NCI-H2107 (cell line): ENCODE measurements at regions not wholly inside any gene's neighbourhood (a gene's known extent, or its start where the extent isn't known, plus 50 kb on each side); places are given as distances from the start of the nearest gene placed in this dataset.
A peak's percentile ranks its signal among the peaks of the same experiment; 100 is the strongest.
"Not testable (repeated sequence)": the region's sequence is repeated elsewhere in the genome, so short reads cannot be mapped to it uniquely, and the experiment has no call there.

ENCODE experiments used
- DNase-seq: peaks from one replicate; lab custom pipeline; 2025; lab: John Stamatoyannopoulos, UW

DNA sequence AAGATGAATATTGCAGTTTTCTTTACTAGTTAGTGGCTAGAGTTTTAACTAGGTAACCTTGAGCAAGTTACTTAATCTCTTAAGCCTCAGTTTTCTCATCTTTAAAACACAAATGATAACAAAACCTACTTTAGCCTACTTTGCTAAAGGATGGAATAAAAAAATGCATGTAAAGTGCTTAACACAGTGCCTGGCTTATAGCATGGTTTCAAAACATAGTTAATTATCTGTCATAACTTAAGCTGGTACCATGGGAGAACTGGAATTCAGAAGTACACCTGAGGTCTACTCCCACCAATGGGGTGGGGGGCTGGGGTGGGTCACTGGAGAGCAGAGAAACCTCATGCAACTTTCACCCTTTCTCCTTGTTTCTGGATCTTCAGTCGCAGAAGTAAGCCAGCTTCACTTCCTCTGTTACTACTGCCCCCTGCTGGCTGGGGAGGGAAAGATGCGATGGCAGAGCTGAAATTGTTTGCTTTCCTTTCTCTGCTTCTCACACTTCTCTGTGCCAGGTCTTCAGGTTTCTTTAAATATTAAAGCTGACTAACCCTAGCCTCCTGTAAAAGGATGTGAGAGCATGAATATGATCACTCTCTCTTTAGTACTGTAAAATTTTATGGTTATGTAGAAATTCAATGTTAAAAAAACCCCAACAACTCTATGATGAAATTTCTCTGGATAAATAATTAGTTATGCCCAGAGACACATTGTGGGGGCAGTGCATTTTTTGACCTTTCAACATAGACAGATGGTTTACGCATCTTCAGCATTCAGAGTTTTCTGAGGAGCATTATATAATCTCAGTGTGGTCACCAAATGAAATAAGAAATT, 324.2 kb downstream of the HLX start:
- DNase-seq, result peak; percentile 30

GRCh38 chr1:221204055-221204833, 325.0 kb downstream of the HLX start:
- DNase-seq, result no peak

- DNase-seq, result no peak
Observed at GRCh38 chr1:221206076-221206475, 326.8 kb downstream of the HLX start.

DNA sequence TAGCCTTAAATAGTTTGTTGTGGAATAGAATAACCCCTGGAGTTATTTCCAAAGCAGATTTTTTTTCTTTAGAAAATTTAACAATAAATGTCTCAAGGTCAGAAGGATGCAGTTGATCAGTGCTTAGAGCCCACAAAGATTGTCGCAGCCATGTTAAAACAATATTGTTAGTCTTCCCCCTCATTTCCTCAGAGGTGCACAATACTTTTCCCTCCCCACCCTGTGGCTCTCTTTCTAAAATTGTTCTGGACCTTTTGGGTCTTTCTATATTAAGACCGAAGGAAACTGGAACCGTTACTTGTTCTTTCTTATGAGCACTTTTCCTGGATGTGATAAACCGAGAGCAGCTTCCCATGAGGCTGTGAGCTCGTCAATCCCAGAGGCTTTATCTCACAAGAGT, 333.7 kb downstream of the HLX start:
- DNase-seq, result no peak

DNA sequence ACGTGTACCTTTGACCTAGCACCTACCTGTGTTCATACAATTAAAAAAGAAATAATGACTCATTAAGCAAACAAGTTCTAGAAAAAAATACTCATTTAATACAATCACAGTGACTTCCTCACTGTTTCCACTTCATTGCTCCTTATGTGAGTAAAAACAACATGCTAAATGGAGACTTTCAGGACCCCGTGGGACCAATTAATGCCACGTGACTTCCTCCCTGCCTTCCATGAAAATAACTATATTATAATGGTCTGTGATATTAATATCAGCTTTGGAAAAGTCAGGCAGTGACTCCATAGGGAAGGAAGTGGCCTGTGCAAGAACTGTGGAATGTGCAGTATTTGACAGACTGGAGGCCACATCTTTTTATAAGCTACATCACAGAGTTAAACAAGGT, 337.8 kb downstream of the HLX start:
- DNase-seq, result no peak

GRCh38 chr1:221223281-221223680, 344.0 kb downstream of the HLX start:
- DNase-seq, result no peak

DNA sequence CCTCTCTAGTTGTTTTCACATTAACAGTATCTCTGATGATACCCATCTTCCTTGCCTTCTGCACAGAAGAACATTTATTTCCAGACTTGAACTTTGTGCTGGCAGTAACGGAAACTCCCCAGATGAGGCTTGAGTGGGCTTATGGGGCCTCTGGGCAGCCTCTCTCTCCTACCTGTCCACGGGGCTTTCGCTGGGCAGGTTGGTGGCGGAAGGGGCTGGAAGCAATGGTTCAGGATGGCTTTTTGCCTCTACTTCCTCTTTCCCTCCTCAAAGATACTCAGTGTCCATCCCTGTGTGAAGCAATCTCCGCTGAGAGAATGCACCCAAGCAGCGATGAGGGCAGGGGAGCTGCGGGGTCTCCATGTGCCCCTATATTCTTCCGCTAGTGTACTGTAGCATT, 348.2 kb downstream of the HLX start:
- DNase-seq, result no peak

GRCh38 chr1:221227872-221228337, 348.7 kb downstream of the HLX start:
- DNase-seq, result no peak

- peak; percentile 29 for DNase-seq
Observed at GRCh38 chr1:221228594-221228993, 349.4 kb downstream of the HLX start.

GRCh38 chr1:221230605-221231004, 351.4 kb downstream of the HLX start:
- no peak for DNase-seq

- no peak for DNase-seq
Observed at GRCh38 chr1:221234791-221235190, 355.5 kb downstream of the HLX start.

DNA sequence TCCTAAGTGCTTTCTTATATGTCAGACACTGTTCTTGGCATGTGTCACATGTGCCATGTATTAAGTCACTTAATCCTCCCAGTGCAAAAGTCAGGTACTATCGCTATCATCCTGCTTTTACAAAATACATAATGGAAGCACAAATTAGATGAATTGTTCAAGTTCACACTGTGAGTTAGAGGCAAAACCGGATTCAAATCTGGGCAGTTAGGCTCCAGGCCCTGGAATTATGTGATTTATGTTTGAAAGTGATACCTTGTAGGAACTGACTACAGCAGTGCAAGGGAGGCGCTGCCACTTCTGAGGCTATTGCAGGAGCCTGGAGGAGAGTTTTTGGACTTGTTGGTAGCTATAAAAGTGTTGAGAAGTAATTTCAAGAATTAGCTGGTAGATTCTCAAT, 358.3 kb downstream of the HLX start:
- no peak for DNase-seq

DNA sequence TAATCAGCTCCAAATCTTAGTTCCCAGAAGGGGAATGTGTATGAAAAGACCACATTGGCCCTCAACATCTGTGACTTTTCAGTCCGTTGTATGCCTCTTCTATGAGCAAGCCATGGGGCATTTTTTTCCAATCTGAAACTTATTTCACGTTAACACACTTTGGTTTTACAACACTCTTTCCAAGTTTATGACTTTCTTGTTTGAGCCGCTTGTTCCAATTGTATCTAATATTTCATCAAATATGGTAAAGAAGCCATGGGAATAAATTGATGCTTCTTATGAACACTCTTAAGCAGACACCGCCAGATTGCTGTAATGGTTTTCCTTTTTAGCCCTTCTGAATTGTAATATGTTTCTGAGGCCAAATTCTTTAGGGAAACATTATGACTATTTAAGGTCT, 359.9 kb downstream of the HLX start:
- no peak for DNase-seq

- DNase-seq, result no peak
Observed at GRCh38 chr1:221239792-221240191, 360.5 kb downstream of the HLX start.

DNA sequence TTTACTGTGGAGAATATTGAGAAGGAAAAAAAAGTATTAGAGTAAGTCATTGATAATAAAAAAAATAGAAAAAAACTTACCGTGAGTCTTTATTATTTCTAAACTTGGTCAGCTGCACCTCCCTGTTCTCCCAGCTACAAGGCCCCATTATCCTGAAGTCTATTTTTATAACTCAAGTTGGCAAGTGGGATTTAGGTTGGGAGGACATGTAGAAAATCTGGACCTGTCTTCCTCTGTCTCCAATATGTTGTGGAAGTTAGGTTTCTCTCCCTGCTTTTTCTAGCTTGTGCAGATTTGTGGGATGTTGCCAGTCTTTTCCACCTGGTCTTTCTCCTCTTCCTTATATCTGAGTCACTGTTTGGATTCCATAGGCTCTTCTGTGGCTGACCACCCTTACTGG, 361.4 kb downstream of the HLX start:
- no peak for DNase-seq

DNA sequence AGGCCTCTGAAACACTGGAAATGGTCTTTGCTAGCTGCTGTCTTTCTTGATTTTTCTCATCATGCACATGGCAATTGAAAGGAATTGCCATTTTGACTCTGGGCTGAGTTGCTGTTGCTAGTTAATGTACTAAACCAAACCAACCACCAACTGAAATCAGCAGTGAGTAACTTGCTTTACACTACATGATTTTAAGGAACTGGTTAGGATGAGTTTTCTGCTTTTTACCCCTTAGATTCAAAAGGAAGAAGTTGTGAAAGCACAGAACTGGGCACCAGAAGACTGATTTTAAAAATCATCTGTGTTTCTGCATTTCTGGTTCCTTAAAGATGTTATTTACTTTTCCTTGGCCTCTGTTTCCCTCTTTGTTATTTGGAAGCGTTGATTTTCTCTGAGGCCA, 361.9 kb downstream of the HLX start:
- DNase-seq, result no peak

DNA sequence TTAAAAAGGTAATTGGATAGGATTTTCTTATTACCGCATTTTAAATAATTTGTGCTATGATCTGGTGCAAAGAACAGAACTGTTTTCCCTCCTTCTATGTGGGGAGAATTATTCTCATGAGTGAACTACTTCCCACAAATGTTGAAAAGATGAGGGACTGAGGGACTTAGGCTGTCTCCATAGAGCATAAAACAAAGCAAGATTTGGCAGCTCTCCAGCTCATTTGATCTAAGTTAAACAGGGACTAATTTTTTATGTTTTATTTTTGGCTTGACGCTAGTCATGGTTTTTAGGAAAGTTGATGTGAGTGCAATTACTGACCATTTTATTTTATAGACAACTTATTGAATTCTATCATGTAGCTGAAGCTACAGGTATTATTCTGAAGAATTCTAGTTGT, 362.3 kb downstream of the HLX start:
- DNase-seq, result no peak

GRCh38 chr1:221246067-221246466, 366.8 kb downstream of the HLX start:
- no peak for DNase-seq

GRCh38 chr1:221246628-221247415, 367.6 kb downstream of the HLX start:
- DNase-seq, result no peak

GRCh38 chr1:221251580-221251979, 372.3 kb downstream of the HLX start:
- no peak for DNase-seq

DNA sequence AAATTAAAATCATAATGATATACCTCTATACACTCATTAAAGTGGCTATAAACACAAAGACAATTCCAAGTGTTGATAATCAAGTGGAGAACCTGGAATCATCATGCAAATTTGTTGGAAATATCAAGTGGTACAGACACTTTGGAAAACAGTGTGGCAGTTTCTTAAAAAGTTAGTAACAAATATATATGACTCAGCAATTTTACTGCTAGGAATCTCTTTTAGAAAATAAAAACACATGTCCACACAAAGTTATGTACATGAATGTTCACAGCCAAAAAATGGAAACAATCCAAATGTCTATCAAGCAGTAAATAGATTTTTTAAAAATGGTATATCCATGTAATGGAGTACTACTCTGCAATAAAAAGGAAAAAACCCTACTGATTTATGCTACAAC, 375.6 kb downstream of the HLX start:
- DNase-seq, result no peak

DNA sequence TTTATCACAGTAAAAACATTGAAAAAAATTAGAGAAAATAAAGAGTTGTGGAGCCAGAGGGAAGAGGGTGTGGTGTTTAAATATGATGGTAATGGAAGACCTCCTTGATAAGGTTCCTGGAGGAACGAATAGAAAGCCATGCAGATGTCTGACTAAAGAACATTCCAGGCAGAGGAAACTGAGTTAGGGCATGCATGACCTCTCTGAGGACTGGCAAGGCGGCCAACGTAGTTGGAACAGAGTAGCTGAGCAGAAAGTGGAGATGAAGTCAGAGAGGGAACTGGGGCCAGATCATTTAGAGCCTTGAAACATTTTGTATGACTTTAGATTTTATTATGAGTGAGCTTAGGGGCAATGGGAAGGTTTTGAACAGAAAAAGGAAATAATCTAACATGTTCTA, 377.5 kb downstream of the HLX start:
- DNase-seq, result no peak

- DNase-seq, result not testable (repeated sequence)
Observed at GRCh38 chr1:221257548-221257947, 378.3 kb downstream of the HLX start.
